ENCODE measurements at regions not wholly inside any gene's neighbourhood (a gene's known extent, or its start where the extent isn't known, plus 50 kb on each side); places are given as distances from the start of the nearest gene placed in this dataset.
A peak's percentile ranks its signal among the peaks of the same experiment; 100 is the strongest.

GRCh38 chr22:44366372-44367300 lies 53.9 kb upstream of the SHISAL1 start:
- DNase-seq = no peak

- no peak for DNase-seq
These were observed 53.1 kb upstream of the SHISAL1 start for GRCh38 chr22:44365832-44366231.

GRCh38 chr22:44365191-44365590 lies 52.4 kb upstream of the SHISAL1 start:
- DNase-seq = no peak

- no peak for DNase-seq
These were observed 52.0 kb upstream of the SHISAL1 start for GRCh38 chr22:44364751-44365130.

- DNase-seq = no peak
These were observed 51.4 kb upstream of the SHISAL1 start for GRCh38 chr22:44363980-44364750.

GRCh38 chr22:44363013-44363979 lies 50.5 kb upstream of the SHISAL1 start:
- peak; percentile 89 for DNase-seq

GRCh38 chr22:44362249-44363012 lies 49.7 kb upstream of the SHISAL1 start:
- DNase-seq = no peak
